ENCODE measurements at regions not wholly inside any gene's neighbourhood (a gene's known extent, or its start where the extent isn't known, plus 50 kb on each side); places are given as distances from the start of the nearest gene placed in this dataset.

DNA sequence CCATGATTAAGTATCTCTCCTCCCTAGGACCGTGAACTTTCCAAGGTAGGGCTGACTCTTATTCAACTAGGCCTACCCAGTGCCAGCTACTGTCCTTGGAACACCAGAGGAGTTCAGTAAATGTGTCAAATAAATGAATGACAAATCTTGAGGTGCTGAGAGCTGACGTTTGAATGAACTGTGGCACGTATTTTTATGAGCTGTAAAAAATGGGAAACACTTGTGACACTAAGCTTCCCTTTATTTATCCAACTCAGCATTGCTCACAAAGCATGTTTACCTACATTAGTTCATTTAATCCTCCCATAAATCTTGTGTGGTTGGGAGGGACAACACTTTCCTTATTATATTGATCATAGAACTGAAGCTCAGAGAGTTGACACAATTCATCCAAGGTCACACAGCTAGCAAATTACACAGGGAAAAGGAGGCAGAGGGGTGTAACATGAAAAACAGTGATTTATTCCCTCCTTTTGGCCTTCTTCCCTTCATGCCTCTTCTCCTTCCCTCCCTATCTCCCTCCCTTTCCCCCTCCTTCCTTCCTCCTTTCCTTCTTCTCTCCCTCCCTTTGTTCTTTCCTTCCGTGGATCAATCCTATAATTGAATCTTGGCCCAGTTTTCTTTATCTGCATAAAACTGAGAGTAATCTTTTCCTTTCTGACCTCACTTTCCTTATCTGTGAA lies 412.6 kb downstream of the DMRT2 start:
- no peaks in the 10 kb centered on the region for H3K4me1 Mint-ChIP-seq
- DNase-seq (ENCODE audit: low spot score in 2 of 2, unreplicated experiment in 2 of 2): no peak
- no peaks in the 10 kb centered on the region for H3K36me3 Mint-ChIP-seq
- no peaks in the 10 kb centered on the region for H3K9me3 Mint-ChIP-seq
- H3K27me3 Mint-ChIP-seq (ENCODE audit: low read depth): peaks cover 13% of the 10 kb centered on the region
- H3K27ac Mint-ChIP-seq: no peak overlapping the region
- H3K4me3 Mint-ChIP-seq: no peak overlapping the region
- TF ChIP-seq, protein P1, sequence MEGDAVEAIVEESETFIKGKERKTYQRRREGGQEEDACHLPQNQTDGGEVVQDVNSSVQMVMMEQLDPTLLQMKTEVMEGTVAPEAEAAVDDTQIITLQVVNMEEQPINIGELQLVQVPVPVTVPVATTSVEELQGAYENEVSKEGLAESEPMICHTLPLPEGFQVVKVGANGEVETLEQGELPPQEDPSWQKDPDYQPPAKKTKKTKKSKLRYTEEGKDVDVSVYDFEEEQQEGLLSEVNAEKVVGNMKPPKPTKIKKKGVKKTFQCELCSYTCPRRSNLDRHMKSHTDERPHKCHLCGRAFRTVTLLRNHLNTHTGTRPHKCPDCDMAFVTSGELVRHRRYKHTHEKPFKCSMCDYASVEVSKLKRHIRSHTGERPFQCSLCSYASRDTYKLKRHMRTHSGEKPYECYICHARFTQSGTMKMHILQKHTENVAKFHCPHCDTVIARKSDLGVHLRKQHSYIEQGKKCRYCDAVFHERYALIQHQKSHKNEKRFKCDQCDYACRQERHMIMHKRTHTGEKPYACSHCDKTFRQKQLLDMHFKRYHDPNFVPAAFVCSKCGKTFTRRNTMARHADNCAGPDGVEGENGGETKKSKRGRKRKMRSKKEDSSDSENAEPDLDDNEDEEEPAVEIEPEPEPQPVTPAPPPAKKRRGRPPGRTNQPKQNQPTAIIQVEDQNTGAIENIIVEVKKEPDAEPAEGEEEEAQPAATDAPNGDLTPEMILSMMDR (IDR thresholded peaks at IDR 0.05; ENCODE audit: unreplicated experiment): no peak

DNA sequence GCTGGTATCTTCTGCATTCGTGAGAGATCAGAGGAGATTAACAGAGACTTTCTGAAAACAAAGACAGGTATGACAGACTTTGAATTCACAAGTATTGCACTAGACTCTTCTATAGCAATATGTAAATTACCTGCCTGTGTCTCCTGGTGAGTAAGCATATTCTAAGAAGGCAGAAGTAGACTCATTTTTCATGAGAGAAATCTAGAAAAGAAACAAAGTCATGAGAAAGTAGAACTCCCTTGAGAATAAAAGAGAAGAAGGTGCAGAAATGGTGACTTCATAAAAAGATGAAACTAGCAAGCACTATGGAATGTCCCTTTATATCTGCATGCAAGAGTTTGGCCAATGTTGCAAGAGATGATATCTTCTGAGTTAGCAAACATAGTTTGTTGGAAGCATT lies 419.8 kb downstream of the DMRT2 start:
- H3K4me3 Mint-ChIP-seq: no peak overlapping the region
- DNase-seq (ENCODE audit: low spot score in 2 of 2, unreplicated experiment in 2 of 2): no peak
- H3K27me3 Mint-ChIP-seq (ENCODE audit: low read depth): peaks cover 15% of the 10 kb centered on the region
- H3K36me3 Mint-ChIP-seq: no peaks in the 10 kb centered on the region
- TF ChIP-seq, protein P1 (IDR thresholded peaks at IDR 0.05; ENCODE audit: unreplicated experiment): no peak
- H3K4me1 Mint-ChIP-seq: no peaks in the 10 kb centered on the region
- no peaks in the 10 kb centered on the region for H3K9me3 Mint-ChIP-seq
- H3K27ac Mint-ChIP-seq: no peak overlapping the region

DNA sequence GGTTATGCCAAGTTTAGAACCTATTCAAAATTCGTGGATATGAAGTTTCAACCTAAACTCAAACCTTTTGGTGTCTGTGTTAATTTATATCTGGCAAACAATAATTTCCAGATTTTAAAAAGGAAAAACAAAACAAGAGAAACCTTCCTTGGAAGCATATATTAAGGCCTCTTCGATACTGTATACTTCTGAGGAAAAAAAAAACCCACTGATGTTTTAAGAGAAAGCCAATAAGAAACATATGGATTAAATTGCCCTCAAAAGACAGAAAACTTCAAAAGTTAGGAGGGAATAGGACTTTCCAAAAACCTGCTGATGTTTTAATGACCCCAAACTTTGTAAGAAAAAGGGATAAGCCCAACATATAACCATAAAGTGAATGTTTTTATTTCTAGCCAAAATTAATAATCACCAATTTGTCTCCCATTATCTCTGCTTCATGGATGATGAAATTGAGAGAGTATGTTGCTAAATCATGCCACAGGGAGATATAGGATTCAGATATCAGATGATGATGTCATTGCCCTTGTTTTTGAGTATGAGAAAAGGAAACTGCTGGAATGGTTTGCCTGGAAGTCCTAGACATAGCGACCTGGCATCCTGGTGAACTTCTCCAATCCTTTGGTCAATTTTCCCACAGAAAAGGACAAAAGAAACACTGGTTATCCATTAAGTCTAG lies 423.9 kb downstream of the DMRT2 start:
- H3K9me3 Mint-ChIP-seq: peaks cover 14% of the 10 kb centered on the region
- H3K27me3 Mint-ChIP-seq (ENCODE audit: low read depth): peaks cover 9% of the 10 kb centered on the region
- no peaks in the 10 kb centered on the region for H3K4me1 Mint-ChIP-seq
- H3K27ac Mint-ChIP-seq: no peak overlapping the region
- no peaks in the 10 kb centered on the region for H3K36me3 Mint-ChIP-seq
- TF ChIP-seq, protein P1 (IDR thresholded peaks at IDR 0.05; ENCODE audit: unreplicated experiment): no peak
- H3K4me3 Mint-ChIP-seq: no peak overlapping the region
- DNase-seq (ENCODE audit: low spot score in 2 of 2, unreplicated experiment in 2 of 2): no peak

DNA sequence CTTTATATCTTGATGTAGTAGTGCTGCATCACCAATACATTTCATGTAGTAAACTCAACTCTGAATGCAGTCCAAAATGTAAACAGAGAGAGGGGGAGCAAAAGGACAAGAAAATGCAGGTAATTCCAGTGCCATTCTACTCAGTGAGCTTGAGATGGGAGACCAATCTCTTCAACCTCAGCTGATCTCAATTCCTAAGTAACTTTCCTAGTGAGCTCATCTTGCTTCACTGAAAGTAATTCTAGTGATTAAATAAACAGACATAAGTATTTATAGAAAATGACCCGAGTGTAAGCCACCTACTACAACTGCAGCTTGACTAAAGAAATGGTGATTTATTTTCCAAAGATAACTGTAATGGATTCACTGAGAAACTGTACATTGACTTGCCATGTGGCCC lies 424.5 kb downstream of the DMRT2 start:
- TF ChIP-seq, protein P1 (IDR thresholded peaks at IDR 0.05; ENCODE audit: unreplicated experiment): no peak
- Mint-ChIP-seq H3K36me3 (no peaks in the 10 kb centered on the region), H3K4me3 (no peak overlapping the region), H3K27ac (no peak overlapping the region), H3K9me3 (peaks cover 19% of the 10 kb centered on the region), H3K4me1 (no peaks in the 10 kb centered on the region), H3K27me3 (ENCODE audit: low read depth) (peaks cover 9% of the 10 kb centered on the region)
- DNase-seq (ENCODE audit: low spot score in 2 of 2, unreplicated experiment in 2 of 2): no peak

DNA sequence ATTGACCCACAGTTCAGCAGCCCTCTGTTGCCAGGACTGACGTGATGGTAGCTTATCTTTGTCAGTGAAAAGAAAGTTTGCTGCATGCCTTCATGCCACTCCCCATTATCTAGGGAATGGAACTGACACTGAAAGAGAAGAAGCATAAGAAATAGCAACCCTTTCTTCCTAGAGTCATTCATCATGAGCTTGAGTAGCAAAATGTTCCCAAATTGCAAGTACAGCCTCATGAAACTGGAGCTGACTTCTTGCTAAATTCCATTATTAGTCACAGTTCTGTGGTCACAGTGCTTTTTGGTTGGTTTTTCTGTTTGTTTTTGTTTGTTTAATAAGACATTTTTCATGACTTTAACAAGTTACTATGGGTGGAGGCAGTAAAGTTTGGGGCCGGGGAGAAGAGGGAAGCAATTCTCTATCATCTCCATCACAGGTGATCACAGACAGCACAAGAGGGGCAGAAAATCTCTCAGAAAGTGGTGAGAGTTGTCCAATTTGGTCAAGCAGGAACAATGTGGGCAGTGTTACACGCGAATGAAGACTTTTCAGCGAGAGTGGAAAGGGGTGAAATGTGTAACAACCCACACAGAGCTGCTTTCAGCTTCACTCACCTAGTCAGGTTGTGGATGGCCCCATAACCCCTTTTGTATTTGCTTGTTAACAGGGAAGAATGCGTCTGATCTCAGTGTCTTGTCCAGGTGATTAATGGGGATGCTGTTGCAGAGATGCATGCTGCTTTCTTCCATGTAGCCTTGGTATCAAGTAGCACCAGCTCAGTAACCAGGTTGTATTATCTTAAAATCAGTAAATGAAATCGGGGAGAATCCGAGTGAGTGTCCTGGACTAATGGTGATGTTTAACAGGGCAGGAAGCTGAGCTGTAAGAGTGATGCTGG lies 440.4 kb downstream of the DMRT2 start:
- H3K27ac Mint-ChIP-seq: no peak overlapping the region
- no peaks in the 10 kb centered on the region for H3K36me3 Mint-ChIP-seq
- H3K4me1 Mint-ChIP-seq: no peaks in the 10 kb centered on the region
- H3K27me3 Mint-ChIP-seq (ENCODE audit: low read depth): no peaks in the 10 kb centered on the region
- H3K4me3 Mint-ChIP-seq: no peak overlapping the region
- DNase-seq (ENCODE audit: low spot score in 2 of 2, unreplicated experiment in 2 of 2): no peak
- TF ChIP-seq, protein P1 (IDR thresholded peaks at IDR 0.05; ENCODE audit: unreplicated experiment): no peak
- peaks cover 9% of the 10 kb centered on the region for H3K9me3 Mint-ChIP-seq

Measured in mesothelial cell of epicardium (in vitro differentiated cells).